Progenitor cell of endocrine pancreas (in vitro differentiated cells): ENCODE measurements at regions not wholly inside any gene's neighbourhood (a gene's known extent, or its start where the extent isn't known, plus 50 kb on each side); places are given as distances from the start of the nearest gene placed in this dataset.

Experiments used
- DNase-seq: peaks from one replicate; pipeline ENCODE4 v3.0.0; 2021; ENCODE audit warnings: low spot score; ENCODE audit not compliant: unreplicated experiment
- H3K27ac Mint-ChIP-seq: 2 replicates; pipeline ENCODE4 v1.8.0; 2021; ENCODE audit warnings: mild to moderate bottlenecking, moderate library complexity, mixed read lengths
- H3K27me3 Mint-ChIP-seq: 2 replicates; pipeline ENCODE4 v1.8.0; 2021; ENCODE audit warnings: mixed read lengths
- H3K36me3 Mint-ChIP-seq: 2 replicates; pipeline ENCODE4 v1.8.0; 2022; ENCODE audit warnings: mixed read lengths; ENCODE audit not compliant: insufficient read depth
- H3K4me1 Mint-ChIP-seq: 2 replicates; pipeline ENCODE4 v1.8.0; 2021; ENCODE audit warnings: low read depth, mixed read lengths
- H3K4me3 Mint-ChIP-seq: 2 replicates; pipeline ENCODE4 v1.8.0; 2021; ENCODE audit warnings: low read depth, mild to moderate bottlenecking, moderate library complexity, mixed read lengths
- H3K9me3 Mint-ChIP-seq: 2 replicates; pipeline ENCODE4 v1.8.0; 2021; ENCODE audit warnings: low read depth, mixed read lengths
- CTCF ChIP-seq: fragments of 200-600 bp; sonication (generic); IDR thresholded peaks from one replicate; pipeline ENCODE4 v1.5.0; 2021; ENCODE audit warnings: antibody characterized with exemption, mild to moderate bottlenecking; ENCODE audit not compliant: unreplicated experiment

GRCh38 chr2:21710496-21710895 is 586.7 kb downstream of the TDRD15 start:
- Mint-ChIP-seq H3K36me3 (no peaks in the 10 kb centered on the region), H3K27ac (no peak overlapping the region), H3K4me3 (no peak overlapping the region), H3K9me3 (no peaks in the 10 kb centered on the region), H3K4me1 (no peaks in the 10 kb centered on the region), H3K27me3 (no peaks in the 10 kb centered on the region)
- no peak for DNase-seq
- TF ChIP-seq CTCF: no peak

- Mint-ChIP-seq H3K4me3 (no peak overlapping the region), H3K9me3 (no peaks in the 10 kb centered on the region), H3K36me3 (no peaks in the 10 kb centered on the region), H3K27ac (no peak overlapping the region), H3K4me1 (peaks cover 7% of the 10 kb centered on the region), H3K27me3 (peaks cover 10% of the 10 kb centered on the region)
- DNase-seq: no peak
- TF ChIP-seq CTCF: no peak
These were observed 592.1 kb downstream of the TDRD15 start for GRCh38 chr2:21715887-21716286.

- Mint-ChIP-seq H3K27ac (no peak overlapping the region), H3K27me3 (no peaks in the 10 kb centered on the region), H3K4me1 (peaks cover 3% of the 10 kb centered on the region), H3K36me3 (no peaks in the 10 kb centered on the region), H3K9me3 (no peaks in the 10 kb centered on the region), H3K4me3 (no peak overlapping the region)
- DNase-seq: no peak
- no peak for TF ChIP-seq CTCF
These were observed 603.3 kb downstream of the TDRD15 start for GRCh38 chr2:21727101-21727500.

GRCh38 chr2:21728133-21728532 is 604.4 kb downstream of the TDRD15 start:
- no peaks in the 10 kb centered on the region for H3K27me3 Mint-ChIP-seq
- H3K4me1 Mint-ChIP-seq: peaks cover 3% of the 10 kb centered on the region
- TF ChIP-seq CTCF: no peak
- no peaks in the 10 kb centered on the region for H3K36me3 Mint-ChIP-seq
- H3K4me3 Mint-ChIP-seq: no peak overlapping the region
- no peak for DNase-seq
- no peaks in the 10 kb centered on the region for H3K9me3 Mint-ChIP-seq
- H3K27ac Mint-ChIP-seq: no peak overlapping the region

- peaks cover 3% of the 10 kb centered on the region for H3K4me1 Mint-ChIP-seq
- H3K27me3 Mint-ChIP-seq: no peaks in the 10 kb centered on the region
- H3K9me3 Mint-ChIP-seq: no peaks in the 10 kb centered on the region
- TF ChIP-seq CTCF: no peak
- no peak overlapping the region for H3K27ac Mint-ChIP-seq
- no peaks in the 10 kb centered on the region for H3K36me3 Mint-ChIP-seq
- no peak for DNase-seq
- no peak overlapping the region for H3K4me3 Mint-ChIP-seq
These were observed 606.4 kb downstream of the TDRD15 start for GRCh38 chr2:21730141-21730540.

GRCh38 chr2:21740484-21740883 is 616.7 kb downstream of the TDRD15 start:
- H3K27me3 Mint-ChIP-seq: no peaks in the 10 kb centered on the region
- H3K4me1 Mint-ChIP-seq: no peaks in the 10 kb centered on the region
- no peaks in the 10 kb centered on the region for H3K36me3 Mint-ChIP-seq
- no peak for DNase-seq
- H3K27ac Mint-ChIP-seq: no peak overlapping the region
- no peaks in the 10 kb centered on the region for H3K9me3 Mint-ChIP-seq
- no peak overlapping the region for H3K4me3 Mint-ChIP-seq
- TF ChIP-seq CTCF: no peak
